ENCODE measurements at regions not wholly inside any gene's neighbourhood (a gene's known extent, or its start where the extent isn't known, plus 50 kb on each side); places are given as distances from the start of the nearest gene placed in this dataset.

DNA sequence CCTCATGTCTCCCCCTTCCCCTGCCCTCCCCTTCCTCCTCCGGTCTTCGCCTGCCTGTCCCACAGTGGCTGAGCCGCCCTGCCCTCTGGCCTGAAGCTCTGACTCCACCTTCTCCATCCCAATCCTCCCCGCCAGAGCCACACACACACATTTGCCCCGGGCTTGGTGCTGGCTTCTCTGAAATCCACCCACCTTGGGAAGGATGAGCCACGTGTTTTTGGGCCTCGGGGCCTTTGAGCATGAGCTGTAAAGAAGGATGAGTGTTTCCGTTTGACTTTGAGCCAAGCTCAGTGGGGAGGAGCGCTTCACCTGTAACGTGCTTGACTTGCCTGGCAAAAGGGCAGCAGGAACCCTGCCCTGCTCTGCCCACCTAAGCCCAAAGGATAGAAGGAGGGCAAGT is 295.1 kb downstream of the SIPA1L2 start:
- TF ChIP-seq POLR2AphosphoS5 (IDR thresholded peaks at IDR 0.05; ENCODE audit: low read depth, low read length) (no peak), POLR2A (IDR thresholded peaks at IDR 0.05; ENCODE audit: low read depth, low read length) (no peak)
